DMS 273 (cell line): ENCODE measurements at regions not wholly inside any gene's neighbourhood (a gene's known extent, or its start where the extent isn't known, plus 50 kb on each side); places are given as distances from the start of the nearest gene placed in this dataset.
"Not testable (repeated sequence)": the region's sequence is repeated elsewhere in the genome, so short reads cannot be mapped to it uniquely, and the experiment has no call there.

Source experiments
- DNase-seq: peaks from one replicate; lab custom pipeline; 2025; ENCODE audit not compliant: unreplicated experiment; lab: John Stamatoyannopoulos, UW

GRCh38 chr3:106299300-106300098 lies 430.7 kb upstream of the CBLB start:
- DNase-seq, result no peak

GRCh38 chr3:106302451-106303221 lies 433.8 kb upstream of the CBLB start:
- no peak for DNase-seq

- no peak for DNase-seq
Observed at GRCh38 chr3:106303766-106304165, 435.0 kb upstream of the CBLB start.

- no peak for DNase-seq
Observed at GRCh38 chr3:106305127-106305526, 436.3 kb upstream of the CBLB start.

GRCh38 chr3:106305882-106306435 lies 437.1 kb upstream of the CBLB start:
- DNase-seq, result no peak

- DNase-seq, result no peak
Observed at GRCh38 chr3:106309274-106309673, 440.5 kb upstream of the CBLB start.

- not testable (repeated sequence) for DNase-seq
Observed at GRCh38 chr3:106309798-106310197, 441.0 kb upstream of the CBLB start.

GRCh38 chr3:106317141-106318055 lies 448.6 kb upstream of the CBLB start:
- no peak for DNase-seq

- not testable (repeated sequence) for DNase-seq
Observed at GRCh38 chr3:106321438-106321837, 452.6 kb upstream of the CBLB start.

GRCh38 chr3:106323586-106323985 lies 454.8 kb upstream of the CBLB start:
- no peak for DNase-seq

- DNase-seq, result no peak
Observed at GRCh38 chr3:106326941-106327695, 458.3 kb upstream of the CBLB start.

- no peak for DNase-seq
Observed at GRCh38 chr3:106327696-106328025, 458.8 kb upstream of the CBLB start.

GRCh38 chr3:106328224-106328623 lies 459.4 kb upstream of the CBLB start:
- DNase-seq, result no peak

- no peak for DNase-seq
Observed at GRCh38 chr3:106329521-106329920, 460.7 kb upstream of the CBLB start.

GRCh38 chr3:106331636-106332035 lies 462.8 kb upstream of the CBLB start:
- DNase-seq, result no peak

- DNase-seq, result no peak
Observed at GRCh38 chr3:106332129-106332528, 463.3 kb upstream of the CBLB start.

- no peak for DNase-seq
Observed at GRCh38 chr3:106332884-106333283, 464.1 kb upstream of the CBLB start.

- DNase-seq, result no peak
Observed at GRCh38 chr3:106333911-106334618, 465.3 kb upstream of the CBLB start.

GRCh38 chr3:106336619-106337018 lies 467.8 kb upstream of the CBLB start:
- DNase-seq, result no peak

GRCh38 chr3:106337116-106337515 lies 468.3 kb upstream of the CBLB start:
- DNase-seq, result no peak
